NCI-H128 (cell line): ENCODE measurements at regions not wholly inside any gene's neighbourhood (a gene's known extent, or its start where the extent isn't known, plus 50 kb on each side); places are given as distances from the start of the nearest gene placed in this dataset.

Experiments
- DNase-seq: peaks from one replicate; lab custom pipeline; 2025; ENCODE audit not compliant: unreplicated experiment; lab: John Stamatoyannopoulos, UW

DNA sequence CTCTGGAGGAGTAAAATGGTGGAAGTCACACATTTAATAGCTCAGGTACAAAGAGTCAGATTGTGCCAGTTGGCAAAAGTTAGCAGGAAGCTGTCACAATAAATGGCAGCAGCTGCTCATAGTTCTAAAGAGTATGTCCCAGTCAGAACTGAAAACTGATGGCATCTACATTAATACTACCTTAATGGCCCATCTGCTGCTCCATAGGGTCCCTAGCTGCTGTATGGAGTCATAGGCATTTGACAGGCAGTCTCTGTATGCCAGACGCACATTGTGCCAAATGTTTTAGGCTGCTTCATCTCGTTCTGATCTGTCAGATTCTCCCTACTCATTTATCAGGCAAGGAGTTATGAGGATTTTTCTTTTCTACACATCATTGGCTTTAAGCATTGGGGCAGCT lies 515.8 kb upstream of the ARRDC3 start:
- DNase-seq = no peak

DNA sequence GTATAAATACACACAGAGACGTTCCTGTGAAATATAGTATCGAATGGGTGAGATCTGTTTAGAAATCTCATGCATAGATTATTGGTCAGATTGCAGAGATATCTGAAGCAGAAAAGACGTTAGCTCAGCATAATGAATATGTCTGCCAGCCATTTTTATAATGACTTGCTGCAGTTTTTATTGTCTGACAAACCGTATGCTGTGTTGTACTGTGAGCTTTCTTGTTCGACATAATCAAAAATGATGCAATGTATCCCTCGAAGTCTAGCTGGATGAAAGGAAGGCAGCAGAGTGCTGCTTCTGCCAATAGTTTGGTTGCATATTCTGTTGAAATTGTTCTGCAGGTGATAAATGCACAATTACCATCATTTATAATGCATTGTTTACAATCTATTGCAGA lies 514.9 kb upstream of the ARRDC3 start:
- DNase-seq = no peak

DNA sequence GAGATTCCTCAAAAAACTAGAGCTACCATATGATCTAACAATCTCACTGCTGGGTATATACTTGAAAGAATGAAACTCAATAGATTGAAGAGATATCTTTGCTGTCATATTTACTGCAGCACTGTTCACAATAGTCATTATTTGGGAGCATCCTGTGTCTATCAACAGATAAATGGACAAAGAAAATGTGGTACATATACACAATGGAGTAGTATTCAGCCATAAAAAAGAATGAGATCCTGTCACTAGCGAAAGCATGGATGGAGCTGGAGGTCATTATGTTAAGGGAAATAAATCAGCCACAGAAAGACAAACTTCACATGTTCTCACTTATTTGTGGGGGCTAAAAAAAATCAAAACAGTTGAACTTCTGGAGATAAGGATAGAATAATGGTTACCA lies 505.7 kb upstream of the ARRDC3 start:
- DNase-seq = no peak

DNA sequence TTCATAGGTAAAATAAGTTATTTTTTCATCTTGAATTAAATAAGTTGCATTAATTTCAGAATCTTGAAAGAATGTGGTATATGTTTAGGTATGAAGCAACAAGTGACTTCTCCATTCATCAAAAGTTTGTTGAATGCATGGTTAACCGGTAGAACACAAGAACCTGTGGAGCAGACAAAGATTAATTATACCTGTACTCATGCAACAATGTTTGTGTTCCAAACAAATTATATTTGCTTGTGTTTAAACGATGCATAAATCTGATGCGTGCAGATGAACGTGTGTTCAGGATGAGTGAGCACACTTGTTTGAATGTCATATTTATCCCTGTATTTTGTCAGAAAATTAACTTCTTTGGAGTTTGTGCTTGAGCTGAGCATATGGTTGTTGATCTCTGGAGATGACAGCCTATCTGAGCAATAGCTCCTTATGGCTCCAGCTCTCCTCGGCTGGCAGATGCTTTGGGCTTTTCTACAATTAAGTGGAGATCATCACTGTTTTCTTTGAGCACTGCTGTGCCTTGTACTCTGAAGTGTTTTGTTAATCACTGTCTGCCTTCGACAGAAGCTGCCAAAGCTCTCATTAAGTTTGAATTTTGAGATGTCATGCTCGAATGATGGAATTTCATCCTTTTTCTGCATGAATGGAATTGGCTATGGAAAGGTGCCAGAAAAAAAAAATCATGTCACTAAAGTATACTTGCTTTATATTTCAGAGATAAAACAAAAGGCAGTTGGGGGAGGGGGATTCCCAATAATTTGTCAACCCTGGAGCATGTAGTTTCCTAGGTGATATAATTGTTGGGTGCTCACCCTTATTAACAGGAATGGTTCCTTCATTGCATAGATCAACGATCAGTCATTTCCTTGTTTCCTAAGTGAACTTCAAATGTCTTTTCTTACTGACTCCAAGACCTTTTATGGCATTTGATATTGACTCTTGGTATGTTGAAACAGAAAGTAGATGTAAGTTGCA lies 502.5 kb upstream of the ARRDC3 start:
- no peak for DNase-seq

DNA sequence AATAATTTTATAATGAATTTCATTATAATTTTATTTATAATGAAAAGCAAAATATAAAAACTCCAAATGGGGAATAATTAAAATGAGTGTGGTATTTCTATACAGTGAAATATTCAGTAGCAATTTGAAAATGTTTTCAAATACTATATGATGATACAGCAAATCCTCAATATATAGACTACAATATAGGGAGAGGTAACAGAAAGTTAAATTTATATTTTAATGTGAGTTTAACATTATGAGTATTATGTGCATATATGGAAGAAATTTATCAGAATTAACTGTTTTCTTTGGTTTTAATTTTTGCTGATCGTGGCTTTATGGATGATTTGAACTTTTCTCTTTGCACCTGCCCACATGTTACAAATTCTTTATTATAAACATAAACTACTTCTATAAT lies 500.9 kb upstream of the ARRDC3 start:
- no peak for DNase-seq

DNA sequence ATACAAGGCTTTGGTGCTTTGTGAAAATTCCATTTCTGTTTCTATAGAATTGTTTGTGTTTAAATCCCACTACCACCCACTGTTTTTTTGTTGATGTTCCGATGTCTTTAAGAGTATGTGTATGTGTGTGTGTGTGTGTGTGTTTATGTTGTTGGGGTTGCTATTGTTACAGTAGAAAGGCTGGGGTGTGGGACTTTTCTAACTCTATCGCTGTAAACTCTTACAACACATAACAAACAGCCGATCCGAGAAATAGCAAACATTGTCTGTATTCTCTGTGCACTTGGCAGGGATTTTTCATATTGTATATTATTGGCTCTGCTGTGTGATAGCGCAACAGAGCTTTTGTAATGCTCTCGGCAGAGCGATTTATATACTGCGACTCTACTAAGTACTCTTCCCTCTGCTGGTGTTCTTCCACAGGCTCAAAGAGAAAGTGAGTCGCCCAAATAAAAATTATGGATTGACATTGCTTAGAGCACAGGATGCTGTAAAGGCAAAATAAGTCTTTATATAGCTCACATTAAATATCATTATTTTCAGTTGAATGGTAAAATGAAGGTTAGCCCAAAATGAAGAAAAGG lies 492.2 kb upstream of the ARRDC3 start:
- DNase-seq = no peak

DNA sequence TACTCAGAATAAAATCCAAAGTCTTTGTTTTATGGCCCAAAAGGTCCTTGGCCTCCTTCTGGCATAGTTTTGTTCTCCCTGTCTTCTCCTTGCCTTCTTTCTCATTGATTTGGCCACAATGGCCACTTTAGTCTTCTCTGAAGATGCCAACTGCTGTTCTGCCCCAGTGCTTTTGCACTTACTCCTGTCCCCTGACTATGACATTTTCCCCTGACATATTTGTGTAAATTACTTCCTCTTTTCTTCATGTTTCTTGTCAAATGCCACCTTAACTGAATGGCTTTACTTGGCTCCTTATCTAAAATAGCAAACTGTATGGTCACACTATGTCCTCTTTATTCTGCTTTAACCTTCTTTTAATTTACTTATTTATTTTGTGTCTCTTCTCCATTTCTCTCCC lies 484.7 kb upstream of the ARRDC3 start:
- DNase-seq = no peak

DNA sequence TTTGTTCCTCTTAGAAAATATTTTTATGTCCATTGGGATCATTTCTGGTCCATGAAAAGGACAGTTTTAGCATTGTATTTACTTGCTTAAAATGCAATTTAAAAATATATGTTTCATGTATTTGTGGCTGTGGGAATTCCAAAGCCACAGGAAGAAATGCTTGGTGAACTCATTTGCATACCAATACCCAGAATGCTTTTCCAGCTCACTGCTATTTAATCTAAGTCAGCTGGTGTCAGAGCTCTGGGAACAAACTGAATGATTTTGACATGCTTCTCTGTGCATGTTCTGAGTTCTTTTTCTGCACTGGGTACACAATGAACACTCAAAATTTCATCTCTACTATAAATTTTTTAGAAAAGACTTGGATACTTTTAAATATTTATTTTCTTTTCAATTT lies 482.8 kb upstream of the ARRDC3 start:
- no peak for DNase-seq

DNA sequence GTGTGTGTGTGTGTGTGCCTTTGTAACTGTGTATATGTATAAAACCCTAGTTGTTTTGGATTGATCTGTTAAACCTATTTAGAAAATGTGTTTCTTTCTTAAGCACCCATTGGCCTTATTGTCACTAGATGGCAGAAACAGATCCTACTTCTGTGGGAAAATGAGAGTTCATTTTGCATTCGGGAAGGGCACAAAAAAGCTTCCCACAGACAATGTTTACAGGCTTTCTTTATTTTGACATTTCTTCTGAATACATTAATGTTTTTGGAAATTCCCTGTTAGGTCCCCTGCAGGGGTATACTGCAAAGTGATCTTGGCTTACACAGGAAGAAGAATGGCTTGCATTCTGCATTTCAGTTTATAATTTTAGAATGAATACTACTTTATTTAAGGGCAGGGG lies 481.8 kb upstream of the ARRDC3 start:
- no peak for DNase-seq

DNA sequence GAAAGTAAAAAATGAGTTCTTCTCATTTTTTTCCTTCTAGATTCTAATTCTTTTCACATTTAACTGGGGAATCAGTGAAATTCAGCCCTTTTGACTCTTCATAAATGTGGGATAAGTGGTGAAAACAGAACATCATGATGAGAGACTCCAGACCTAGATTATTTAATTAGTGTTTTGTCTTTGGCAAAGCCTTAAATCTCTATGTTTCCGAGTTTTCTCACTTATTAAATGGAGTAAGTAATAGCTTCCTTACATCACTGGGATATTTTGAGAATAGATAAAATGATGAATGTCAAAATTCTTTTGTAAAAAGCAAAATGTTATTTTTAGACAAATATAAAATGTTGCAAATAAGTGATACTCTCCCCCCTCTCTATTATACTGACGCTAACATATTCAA lies 468.6 kb upstream of the ARRDC3 start:
- no peak for DNase-seq

DNA sequence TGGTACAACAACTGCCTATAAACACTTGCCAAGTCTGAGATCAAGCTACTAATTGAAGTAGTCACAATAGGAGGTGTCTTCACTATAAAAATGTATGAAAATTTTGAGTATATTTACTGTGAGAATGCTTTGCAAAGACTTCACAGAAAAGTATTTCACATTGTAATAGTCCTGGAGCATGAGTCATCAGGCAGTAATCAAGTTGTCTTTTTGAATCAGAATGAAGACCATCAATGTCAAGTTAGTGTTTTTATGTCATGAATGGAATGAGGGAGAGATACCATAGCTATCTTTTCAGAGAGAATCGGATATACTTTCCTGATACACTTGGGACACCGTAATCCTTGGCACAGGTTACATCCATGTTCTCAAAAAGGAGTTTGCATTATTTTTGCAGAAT lies 466.9 kb upstream of the ARRDC3 start:
- DNase-seq = no peak

DNA sequence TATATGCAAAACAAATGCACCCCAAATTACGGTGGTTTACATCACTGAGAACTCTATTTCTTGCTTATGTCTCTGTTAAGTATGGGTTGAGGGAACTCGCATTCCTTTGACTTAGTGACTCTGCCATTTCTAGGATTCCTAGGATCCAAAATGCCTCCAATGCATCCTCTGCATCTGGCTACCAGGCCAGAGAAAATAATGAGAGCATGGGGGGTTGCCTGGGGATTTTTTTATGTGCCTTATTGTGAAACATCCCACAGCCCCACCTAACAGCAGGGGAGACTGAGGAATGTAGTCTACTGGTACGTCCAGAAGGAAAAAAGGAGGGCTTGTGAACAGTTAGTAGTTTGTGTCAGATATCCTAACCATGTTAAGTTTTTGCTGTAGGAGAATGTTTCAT lies 466.0 kb upstream of the ARRDC3 start:
- no peak for DNase-seq

DNA sequence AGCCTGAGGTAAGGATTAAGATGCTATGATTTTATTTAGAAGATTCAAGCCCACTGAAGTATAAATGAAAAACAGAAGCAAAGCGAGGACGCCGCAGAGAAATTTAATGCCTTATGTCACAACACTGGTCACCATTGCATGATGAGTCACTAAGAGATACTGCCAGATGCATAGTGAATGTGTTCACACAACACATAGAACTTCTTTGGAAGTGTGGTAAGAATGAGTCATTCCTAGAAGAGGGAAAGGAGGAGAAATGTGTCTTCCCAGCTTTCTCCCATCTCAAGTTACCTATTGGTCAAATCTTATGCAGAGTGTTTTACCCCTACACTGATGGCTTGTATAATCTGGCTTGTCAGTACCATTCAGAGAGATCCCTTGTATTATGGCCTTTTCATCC lies 465.3 kb upstream of the ARRDC3 start:
- DNase-seq = no peak

DNA sequence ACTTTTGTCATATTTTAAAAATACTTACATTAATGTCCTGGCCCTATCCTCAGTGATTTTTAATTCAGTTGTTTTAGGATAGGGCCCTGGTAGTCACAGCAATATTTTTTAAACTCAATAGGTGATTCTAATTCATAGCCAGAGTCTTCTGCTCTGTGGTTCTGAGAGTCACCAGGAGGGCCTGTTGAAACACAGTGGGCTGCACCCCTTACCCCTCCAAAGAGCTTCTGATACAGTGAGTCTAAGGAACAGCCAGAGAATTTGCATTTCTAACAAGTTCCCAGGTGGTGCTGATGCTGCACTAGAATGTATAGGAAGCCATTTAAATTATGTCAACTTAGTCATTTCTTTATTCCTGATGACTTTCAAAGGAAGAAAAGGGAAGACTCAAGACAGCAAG lies 458.3 kb upstream of the ARRDC3 start:
- DNase-seq = no peak

DNA sequence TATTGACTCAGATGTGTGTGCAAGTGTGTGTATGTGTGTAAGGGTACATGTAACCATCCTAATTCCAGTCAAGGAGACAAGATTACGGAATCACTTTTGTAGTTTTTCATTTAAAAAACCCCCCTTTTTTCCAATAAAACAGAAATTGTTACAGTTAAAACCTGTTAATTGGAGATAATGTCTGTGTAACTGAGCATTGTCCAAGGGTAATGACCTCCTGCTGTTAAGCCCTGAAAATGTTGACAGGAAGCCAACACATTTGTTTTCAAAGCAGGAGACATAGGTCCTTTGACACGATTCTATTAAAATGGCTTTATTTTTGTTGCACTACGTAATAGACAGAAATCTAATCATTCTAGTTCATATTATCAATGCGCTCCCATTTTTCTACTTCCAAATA lies 457.3 kb upstream of the ARRDC3 start:
- no peak for DNase-seq

DNA sequence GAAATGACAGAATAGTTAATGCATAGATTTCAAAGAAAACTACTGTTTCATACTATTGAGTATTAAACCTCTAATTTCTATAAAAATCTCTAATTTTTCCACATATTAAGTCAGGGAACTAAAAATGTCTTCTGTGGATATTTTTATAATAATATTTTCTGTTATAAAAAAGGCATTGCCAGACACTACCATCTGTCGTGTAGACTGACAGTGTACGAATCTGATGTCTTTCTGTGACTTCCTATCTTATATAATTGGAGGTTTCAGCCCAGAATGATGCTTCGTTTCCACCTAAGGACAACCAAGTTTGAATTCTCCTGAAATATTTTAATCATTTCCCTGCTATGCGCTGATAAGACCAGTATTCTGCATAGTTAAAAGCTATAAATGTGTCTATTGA lies 456.6 kb upstream of the ARRDC3 start:
- DNase-seq = no peak

DNA sequence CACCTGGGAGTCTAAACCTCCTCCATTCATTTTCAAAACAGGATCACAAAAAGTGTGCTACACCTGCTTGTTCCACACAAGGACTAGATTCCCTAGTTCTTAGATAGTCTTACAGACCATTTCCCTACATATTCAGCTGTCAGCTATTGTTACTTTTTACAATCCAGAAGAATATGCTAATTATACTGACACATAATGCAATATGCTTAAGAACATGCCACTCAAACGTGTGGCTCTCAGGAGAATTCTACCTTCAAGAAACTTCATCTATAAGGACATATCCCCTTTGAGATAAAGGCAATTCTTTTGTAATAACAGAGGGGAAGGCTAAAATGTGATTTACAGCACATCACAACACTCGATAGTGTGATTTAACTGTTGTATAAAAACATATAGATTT lies 456.1 kb upstream of the ARRDC3 start:
- no peak for DNase-seq

DNA sequence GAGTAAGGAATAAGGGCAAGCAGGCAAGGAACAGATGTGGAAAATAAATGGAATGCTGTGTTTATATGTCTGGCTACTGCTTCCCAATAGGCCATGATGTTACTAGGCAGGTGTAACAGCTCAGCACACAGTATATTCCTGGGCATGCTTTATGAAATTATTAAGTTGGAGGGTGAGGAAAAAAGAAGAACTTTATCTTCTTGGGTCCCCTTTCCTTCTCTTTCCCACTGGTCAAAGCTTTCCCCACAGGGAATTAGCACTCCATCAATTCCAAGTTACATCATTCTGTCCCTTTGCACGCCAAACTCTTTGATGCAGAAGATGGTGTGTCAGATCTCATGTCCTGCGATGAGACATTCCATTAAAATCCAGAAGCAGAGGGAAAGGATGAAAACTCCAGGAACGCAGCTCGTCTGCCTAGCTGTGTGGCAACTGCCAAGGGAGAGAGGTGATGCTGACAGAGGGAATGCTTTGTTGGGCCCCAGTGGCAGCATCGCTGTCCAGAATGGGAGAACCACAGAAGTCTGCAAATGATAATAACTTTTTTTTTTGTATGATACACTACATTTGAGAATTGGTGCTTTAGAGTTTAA lies 447.3 kb upstream of the ARRDC3 start:
- no peak for DNase-seq

DNA sequence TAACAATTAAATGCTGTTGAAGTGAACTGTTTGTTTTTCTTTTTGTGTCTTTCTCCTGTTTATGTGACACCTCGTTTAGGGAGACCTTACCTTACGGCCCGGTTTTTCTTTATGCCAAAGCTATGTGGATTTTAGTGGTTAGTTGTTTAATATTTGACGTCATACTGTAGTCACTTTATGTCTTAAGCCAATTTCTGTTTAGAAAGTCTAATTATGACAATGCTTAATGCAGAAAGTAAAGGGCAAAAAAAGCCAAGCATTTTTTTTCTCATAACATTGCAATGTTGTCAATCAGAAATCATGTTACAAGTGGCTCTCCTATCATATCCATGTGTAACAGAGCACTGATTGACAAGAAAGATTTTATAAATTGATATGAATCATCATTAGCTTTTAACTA lies 442.5 kb upstream of the ARRDC3 start:
- DNase-seq = no peak

DNA sequence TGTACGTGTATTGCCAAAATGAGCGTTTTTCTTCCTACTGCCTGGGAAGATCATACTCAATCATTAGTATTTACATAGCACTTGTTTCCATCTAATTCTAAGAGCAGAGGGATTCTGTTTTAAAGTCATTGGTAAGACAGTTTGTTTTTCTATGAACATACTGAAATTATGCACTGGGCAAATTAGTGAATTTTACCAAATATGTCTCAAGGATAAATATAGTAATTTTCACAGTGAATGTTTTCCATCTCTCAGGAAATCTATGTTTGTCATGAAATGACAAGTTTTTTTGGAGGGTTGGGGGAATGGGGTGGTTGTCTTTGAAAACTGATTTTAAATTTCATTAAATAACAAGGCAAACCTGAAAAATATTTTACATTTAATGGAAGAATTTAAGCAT lies 441.3 kb upstream of the ARRDC3 start:
- no peak for DNase-seq

DNA sequence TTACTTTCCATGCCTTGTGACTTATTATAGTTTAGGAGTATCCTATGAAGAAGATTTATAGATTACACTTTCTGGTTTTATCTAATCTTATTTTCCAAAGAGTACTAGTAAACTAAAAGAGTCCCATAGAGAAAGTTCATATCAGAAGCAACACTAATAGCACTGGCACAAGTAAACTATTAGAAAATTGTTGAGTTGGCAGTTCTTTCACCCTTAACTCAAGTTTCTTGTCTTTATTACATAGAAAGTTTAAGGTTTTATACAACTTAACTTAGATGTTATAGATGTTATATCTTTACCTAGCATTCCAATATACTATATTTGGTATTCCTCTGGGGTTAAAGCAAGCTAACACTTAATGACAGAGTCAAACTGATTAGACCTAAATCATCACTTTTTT lies 437.8 kb upstream of the ARRDC3 start:
- no peak for DNase-seq

DNA sequence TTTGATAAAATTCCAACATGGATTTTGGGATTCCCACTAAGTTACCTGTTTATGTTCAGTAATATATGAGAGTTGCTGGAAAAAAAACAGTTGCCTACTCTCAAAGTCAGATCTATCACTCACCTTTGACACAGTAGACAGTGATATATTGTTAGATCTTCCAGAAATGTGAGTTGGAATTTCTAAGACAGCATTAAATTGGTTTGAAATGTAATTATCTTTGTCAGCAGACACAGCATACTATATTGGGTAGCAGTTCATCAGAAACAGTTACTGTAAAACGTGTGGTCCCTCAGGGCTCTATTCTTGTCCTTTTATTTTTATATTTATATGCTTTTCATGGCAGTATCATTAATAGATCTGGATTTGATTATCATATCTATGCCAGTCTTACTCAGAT lies 433.6 kb upstream of the ARRDC3 start:
- DNase-seq = no peak
